ENCODE measurements at regions not wholly inside any gene's neighbourhood (a gene's known extent, or its start where the extent isn't known, plus 50 kb on each side); places are given as distances from the start of the nearest gene placed in this dataset.

- H3K27ac ChIP-seq (ENCODE audit: low read depth), result no peak overlapping the region
- ATAC-seq (no peak), DNase-seq (ENCODE audit: low spot score) (no peak)
These were observed 281.0 kb downstream of the TSHZ3 start for GRCh38 chr19:31068268-31068667.

GRCh38 chr19:31066385-31066784, 282.9 kb downstream of the TSHZ3 start:
- Histone ChIP-seq H3K4me3 (no peak overlapping the region), H4K20me1 (replicated peaks; ENCODE audit: insufficient read depth) (no peaks in the 10 kb centered on the region), H3K27me3 (ENCODE audit: insufficient read depth) (no peaks in the 10 kb centered on the region), H3K9me2 (ENCODE audit: insufficient read depth) (no peaks in the 10 kb centered on the region; the same call in 1 of the 2 replicates), H3K79me2 (replicated peaks; ENCODE audit: insufficient read depth) (no peaks in the 10 kb centered on the region), H3K36me3 (ENCODE audit: insufficient read depth) (no peaks in the 10 kb centered on the region), H3K4me1 (ENCODE audit: insufficient read depth) (peaks cover 8% of the 10 kb centered on the region; the same call in 1 of the 2 replicates), H3F3A (replicated peaks; ENCODE audit: low read depth) (no peaks in the 10 kb centered on the region), H3K27ac (ENCODE audit: low read depth) (no peak overlapping the region), H2AFZ (no peak overlapping the region), H3K4me2 (no peak overlapping the region)
- no peak overlapping the region for H3K4me3 Mint-ChIP-seq
- peaks cover 3% of the 10 kb centered on the region for H3K27me3 Mint-ChIP-seq (ENCODE audit: insufficient read depth, low read depth, poor library complexity)
- peaks cover 13% of the 10 kb centered on the region for H3K4me1 Mint-ChIP-seq
- H3K36me3 Mint-ChIP-seq (ENCODE audit: low read depth), result no peaks in the 10 kb centered on the region
- H3K27ac Mint-ChIP-seq, result no peak overlapping the region
- DNase-seq (ENCODE audit: low spot score), result no peak
- ATAC-seq, result no peak
- no peaks in the 10 kb centered on the region; the same call in 1 of the 3 replicates for H3K9me3 Mint-ChIP-seq
- no peak for TF ChIP-seq JUNB (IDR thresholded peaks at IDR 0.05; ENCODE audit: unreplicated experiment)
- no peak for TF ChIP-seq POLR2AphosphoS5 (IDR thresholded peaks at IDR 0.05; ENCODE audit: low read depth)
- TF ChIP-seq CTCF (conservative IDR thresholded peaks at IDR 0.05; ENCODE audit: low read depth in 2 of 2), result no peak
- TF ChIP-seq ZNF331 (CRISPR knock-in tag; IDR thresholded peaks at IDR 0.05; ENCODE audit: low read depth), result no peak
- TF ChIP-seq, protein P1, sequence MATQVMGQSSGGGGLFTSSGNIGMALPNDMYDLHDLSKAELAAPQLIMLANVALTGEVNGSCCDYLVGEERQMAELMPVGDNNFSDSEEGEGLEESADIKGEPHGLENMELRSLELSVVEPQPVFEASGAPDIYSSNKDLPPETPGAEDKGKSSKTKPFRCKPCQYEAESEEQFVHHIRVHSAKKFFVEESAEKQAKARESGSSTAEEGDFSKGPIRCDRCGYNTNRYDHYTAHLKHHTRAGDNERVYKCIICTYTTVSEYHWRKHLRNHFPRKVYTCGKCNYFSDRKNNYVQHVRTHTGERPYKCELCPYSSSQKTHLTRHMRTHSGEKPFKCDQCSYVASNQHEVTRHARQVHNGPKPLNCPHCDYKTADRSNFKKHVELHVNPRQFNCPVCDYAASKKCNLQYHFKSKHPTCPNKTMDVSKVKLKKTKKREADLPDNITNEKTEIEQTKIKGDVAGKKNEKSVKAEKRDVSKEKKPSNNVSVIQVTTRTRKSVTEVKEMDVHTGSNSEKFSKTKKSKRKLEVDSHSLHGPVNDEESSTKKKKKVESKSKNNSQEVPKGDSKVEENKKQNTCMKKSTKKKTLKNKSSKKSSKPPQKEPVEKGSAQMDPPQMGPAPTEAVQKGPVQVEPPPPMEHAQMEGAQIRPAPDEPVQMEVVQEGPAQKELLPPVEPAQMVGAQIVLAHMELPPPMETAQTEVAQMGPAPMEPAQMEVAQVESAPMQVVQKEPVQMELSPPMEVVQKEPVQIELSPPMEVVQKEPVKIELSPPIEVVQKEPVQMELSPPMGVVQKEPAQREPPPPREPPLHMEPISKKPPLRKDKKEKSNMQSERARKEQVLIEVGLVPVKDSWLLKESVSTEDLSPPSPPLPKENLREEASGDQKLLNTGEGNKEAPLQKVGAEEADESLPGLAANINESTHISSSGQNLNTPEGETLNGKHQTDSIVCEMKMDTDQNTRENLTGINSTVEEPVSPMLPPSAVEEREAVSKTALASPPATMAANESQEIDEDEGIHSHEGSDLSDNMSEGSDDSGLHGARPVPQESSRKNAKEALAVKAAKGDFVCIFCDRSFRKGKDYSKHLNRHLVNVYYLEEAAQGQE (IDR thresholded peaks at IDR 0.05; ENCODE audit: unreplicated experiment), result no peak
- no peak for TF ChIP-seq ZNF114 (CRISPR knock-in tag; IDR thresholded peaks at IDR 0.05)
- TF ChIP-seq EZH2 (IDR thresholded peaks at IDR 0.05; ENCODE audit: low read depth, unreplicated experiment), result no peak
- TF ChIP-seq NANOG (IDR thresholded peaks at IDR 0.05; ENCODE audit: borderline replicate concordance), result no peak
- no peak for TF ChIP-seq CREB1 (CRISPR knock-in tag; IDR thresholded peaks at IDR 0.05; ENCODE audit: low read depth)

More at GRCh38 chr19:31068268-31068667, 281.0 kb downstream of the TSHZ3 start:
- H3K4me1 Mint-ChIP-seq, result peaks cover 21% of the 10 kb centered on the region
- no peaks in the 10 kb centered on the region for H3K79me2 ChIP-seq (replicated peaks; ENCODE audit: insufficient read depth)
- H3K4me3 ChIP-seq, result no peak overlapping the region
- H3K27me3 ChIP-seq (ENCODE audit: insufficient read depth), result no peaks in the 10 kb centered on the region
- peak overlapping the region; percentile 47; the same call in 1 of the 2 replicates for H2AFZ ChIP-seq
- no peak overlapping the region for H3K4me3 Mint-ChIP-seq
- no peak overlapping the region for H3K27ac Mint-ChIP-seq
- no peak overlapping the region for H3K4me2 ChIP-seq
- no peaks in the 10 kb centered on the region for H4K20me1 ChIP-seq (replicated peaks; ENCODE audit: insufficient read depth)
- peaks cover 14% of the 10 kb centered on the region for H3K4me1 ChIP-seq (ENCODE audit: insufficient read depth)
- no peaks in the 10 kb centered on the region for H3K36me3 ChIP-seq (ENCODE audit: insufficient read depth)
- H3K36me3 Mint-ChIP-seq (ENCODE audit: low read depth), result no peaks in the 10 kb centered on the region
- no peaks in the 10 kb centered on the region for H3F3A ChIP-seq (replicated peaks; ENCODE audit: low read depth)
- no peak for TF ChIP-seq CTCF (conservative IDR thresholded peaks at IDR 0.05; ENCODE audit: low read depth in 2 of 2)
- H3K9me2 ChIP-seq (ENCODE audit: insufficient read depth), result no peaks in the 10 kb centered on the region; the same call in 1 of the 2 replicates
- H3K9me3 Mint-ChIP-seq, result no peaks in the 10 kb centered on the region; the same call in 1 of the 3 replicates
- peaks cover 3% of the 10 kb centered on the region for H3K27me3 Mint-ChIP-seq (ENCODE audit: insufficient read depth, low read depth, poor library complexity)
